A549 (cell line): ENCODE measurements at regions not wholly inside any gene's neighbourhood (a gene's known extent, or its start where the extent isn't known, plus 50 kb on each side); places are given as distances from the start of the nearest gene placed in this dataset.

Experiments
- ATAC-seq, 2 experiments: fragments of 200-7000 bp in 1 of 2; fragments of >200 bp in 1 of 2; cut with Nextera tagmentation in 1 of 2; cut with Tn5 transposase in 1 of 2; 3 replicates each; pipeline versions ENCODE4 v1.8.0 to v1.9.1; 2018 to 2020; ENCODE audit warnings: mild to moderate bottlenecking in 1 of 2, moderate library complexity in 1 of 2
- CTCF ChIA-PET: fragments of 300-600 bp; sonication (Branson Sonifier 250); formaldehyde crosslinking; extraction: SDS; loops from one replicate; lab custom pipeline; 2021; ENCODE audit warnings: antibody characterized with exemption, inconsistent platforms; lab: Yijun Ruan, JAX
- POLR2A ChIA-PET: fragments of 350-600 bp; formaldehyde crosslinking; extraction: SDS; loops from one replicate; lab custom pipeline; 2021; ENCODE audit warnings: antibody characterized with exemption, inconsistent platforms; lab: Yijun Ruan, JAX
- DNase-seq, 2 experiments: peaks; one replicate each; pipeline versions ENCODE4 v3.0.0 to v3.0.0-alpha.2; 2011 to 2016; ENCODE audit warnings: low read depth in 1 of 2, low spot score in 1 of 2
- FAIRE-seq: peaks from 2 replicates; lab custom pipeline; 2011; peaks lifted over from hg19 to GRCh38; lab: Jason Lieb, UNC
- H3K27ac ChIP-seq, 2 experiments: fragments of >200 bp; sonication (Bioruptor Twin); formaldehyde crosslinking; 3 replicates each; pipeline ENCODE4 v1.5.1; 2016 to 2017
- H3K4me1 ChIP-seq: fragments of >200 bp; sonication (Bioruptor Twin); formaldehyde crosslinking; 3 replicates; pipeline ENCODE4 v1.6.1; 2016
- H3K4me2 ChIP-seq: fragments of >200 bp; sonication (Bioruptor Twin); formaldehyde crosslinking; 3 replicates; pipeline ENCODE4 v1.6.1; 2016
- H3K4me3 ChIP-seq: fragments of >200 bp; sonication (Bioruptor Twin); formaldehyde crosslinking; 3 replicates; pipeline ENCODE4 v1.5.1; 2016
- H3K9me3 ChIP-seq: fragments of >200 bp; sonication (Bioruptor Twin); formaldehyde crosslinking; 3 replicates; pipeline ENCODE4 v1.6.1; 2016
- BHLHE40 ChIP-seq: IDR thresholded peaks from 2 replicates; pipeline ENCODE4 v1.6.1; 2012; ENCODE audit warnings: low read depth, low read length, inconsistent platforms
- CBX2 ChIP-seq: fragments of 200-600 bp; sonication (generic); IDR thresholded peaks from 2 replicates; pipeline ENCODE4 v1.6.1; 2016; ENCODE audit warnings: low read depth, mild to moderate bottlenecking, borderline replicate concordance
- CBX8 ChIP-seq: fragments of 200-600 bp; sonication (generic); IDR thresholded peaks from 2 replicates; pipeline ENCODE4 v1.6.1; 2016
- CEBPB ChIP-seq, 2 experiments: fragments of >200 bp in 1 of 2; sonication (Bioruptor Twin) in 1 of 2; formaldehyde crosslinking in 1 of 2; IDR thresholded peaks; 2 replicates each; pipeline ENCODE4 v1.6.1; 2012 to 2016
- EHF ChIP-seq: fragments of 250-450 bp; sonication (Bioruptor Pico); IDR thresholded peaks from 2 replicates; pipeline ENCODE4 v1.5.0; 2020; ENCODE audit warnings: mild to moderate bottlenecking
- GATA3 ChIP-seq: IDR thresholded peaks from 2 replicates; pipeline ENCODE4 v1.6.1; 2012; ENCODE audit warnings: borderline replicate concordance
- HDAC2 ChIP-seq: fragments of 200-600 bp; sonication (generic); IDR thresholded peaks from 2 replicates; pipeline ENCODE4 v1.6.1; 2016
- HEYL ChIP-seq: fragments of 250-450 bp; sonication (Bioruptor Pico); IDR thresholded peaks from 2 replicates; pipeline ENCODE4 v1.8.0; 2021; ENCODE audit warnings: mild to moderate bottlenecking, moderate library complexity
- HOXA7 ChIP-seq: fragments of 250-450 bp; sonication (Bioruptor Pico); IDR thresholded peaks from 2 replicates; pipeline ENCODE4 v1.5.0; 2020; ENCODE audit warnings: mild to moderate bottlenecking, moderate library complexity
- HOXB5 ChIP-seq: fragments of 250-450 bp; sonication (Bioruptor Pico); IDR thresholded peaks from 2 replicates; pipeline ENCODE4 v1.5.0; 2020; ENCODE audit warnings: mild to moderate bottlenecking, moderate library complexity
- JUNB ChIP-seq: fragments of >200 bp; sonication (Bioruptor Twin); formaldehyde crosslinking; IDR thresholded peaks from 2 replicates; pipeline ENCODE4 v1.6.1; 2016
- KDM5A ChIP-seq: fragments of 200-600 bp; sonication (generic); IDR thresholded peaks from 2 replicates; pipeline ENCODE4 v1.6.1; 2016; ENCODE audit warnings: antibody characterized with exemption, mild to moderate bottlenecking
- MAFK ChIP-seq: fragments of 450-650 bp; IDR thresholded peaks from 2 replicates; pipeline ENCODE4 v1.6.1; 2014; ENCODE audit not compliant: partially characterized antibody
- MYC ChIP-seq: IDR thresholded peaks from 2 replicates; pipeline ENCODE4 v1.6.1; 2012; ENCODE audit warnings: mild to moderate bottlenecking, inconsistent platforms, low read length, improper control_type of control experiment, borderline replicate concordance
- NFE2L2 ChIP-seq: fragments of 150-350 bp; conservative IDR thresholded peaks from 2 replicates; pipeline ENCODE4 v1.6.1; 2014; ENCODE audit warnings: low read length
- PHF8 ChIP-seq: fragments of 200-600 bp; sonication (generic); IDR thresholded peaks from 2 replicates; pipeline ENCODE4 v1.6.1; 2016; ENCODE audit warnings: low read depth, mild to moderate bottlenecking, antibody characterized with exemption, moderate library complexity, borderline replicate concordance
- RARB ChIP-seq: fragments of 250-450 bp; sonication (Bioruptor Pico); IDR thresholded peaks from 2 replicates; pipeline ENCODE4 v1.8.0; 2021; ENCODE audit warnings: mild to moderate bottlenecking, moderate library complexity
- RCOR1 ChIP-seq: fragments of 150-350 bp; IDR thresholded peaks from 2 replicates; pipeline ENCODE4 v1.6.1; 2014; ENCODE audit warnings: antibody characterized with exemption, low read length, low read depth
- RFX5 ChIP-seq: fragments of 450-650 bp; IDR thresholded peaks from 2 replicates; pipeline ENCODE4 v1.7.1; 2014; ENCODE audit warnings: antibody characterized with exemption, mild to moderate bottlenecking, moderate library complexity
- SREBF2 ChIP-seq: fragments of 450-650 bp; IDR thresholded peaks from 2 replicates; pipeline ENCODE4 v1.6.1; 2014; ENCODE audit warnings: mild to moderate bottlenecking, moderate library complexity
- TP53 ChIP-seq: fragments of 250-450 bp; sonication (Bioruptor Pico); IDR thresholded peaks from 2 replicates; pipeline ENCODE4 v1.5.0; 2021; ENCODE audit warnings: mild to moderate bottlenecking, moderate library complexity
- ZFP36 ChIP-seq: fragments of 450-650 bp; IDR thresholded peaks from 2 replicates; pipeline ENCODE4 v1.6.1; 2014; ENCODE audit warnings: borderline replicate concordance; ENCODE audit not compliant: partially characterized antibody
- ZSCAN20 ChIP-seq: fragments of 250-450 bp; sonication (Bioruptor Pico); IDR thresholded peaks from 2 replicates; pipeline ENCODE4 v1.8.0; 2022; ENCODE audit warnings: mild to moderate bottlenecking, moderate library complexity
- WGBS: methylation state at CpG from one replicate; pipeline ENCODE4 v1.1.6; 2017; ENCODE audit errors: missing lambda C conversion rate; 5-methylcytosine and 5-hydroxymethylcytosine counted together
- TF ChIP-seq, protein P1 (sequence below): IDR thresholded peaks from 2 replicates; pipeline ENCODE4 v1.6.1; 2012
- TF ChIP-seq, protein P2 (sequence below): fragments of >200 bp; sonication (Bioruptor Twin); formaldehyde crosslinking; IDR thresholded peaks from 3 replicates; pipeline ENCODE4 v1.6.1; 2016

DNA sequence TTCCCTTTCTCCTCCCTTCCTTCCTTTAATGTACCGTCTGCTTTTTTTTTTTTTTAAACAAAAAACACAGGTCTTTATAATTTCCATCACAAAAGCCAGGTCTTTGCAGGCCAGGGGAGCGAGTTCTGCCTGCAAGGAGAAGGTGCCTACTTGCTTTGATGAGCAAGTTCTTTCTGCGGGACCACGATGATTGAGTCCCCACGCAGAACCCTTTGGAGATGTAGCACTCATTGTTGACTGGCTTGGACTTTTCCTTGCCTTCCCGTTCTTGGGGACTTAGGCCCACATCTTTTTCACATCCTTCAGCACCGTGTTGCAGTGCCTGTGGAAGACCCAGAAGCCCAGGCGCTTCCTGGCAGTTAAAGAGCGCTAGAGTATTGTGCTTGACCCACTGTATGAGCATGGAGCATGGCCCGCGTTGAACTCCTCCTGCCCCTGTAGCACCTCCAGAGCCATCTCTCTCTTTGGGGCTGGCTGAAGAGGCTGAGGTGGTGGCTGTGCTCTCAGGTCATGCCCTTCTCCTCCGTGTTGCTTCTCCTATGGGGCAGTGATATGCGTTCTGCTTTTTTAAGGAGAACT is 177.6 kb downstream of the EXOC5 start:
- H3K9me3 ChIP-seq, result no peaks in the 10 kb centered on the region
- no peak overlapping the region for H3K4me3 ChIP-seq
- POLR2A ChIA-PET, result no interaction called here
- DNase-seq (no peak), FAIRE-seq (no peak), ATAC-seq (no peak)
- no peak for TF ChIP-seq PHF8
- TF ChIP-seq HEYL (CRISPR knock-in tag), result no peak
- TF ChIP-seq HOXA7 (CRISPR knock-in tag), result no peak
- no peak for TF ChIP-seq KDM5A
- WGBS, result 43% methylated on average over 13 of the region's 13 CpGs
- H3K4me1 ChIP-seq, result no peaks in the 10 kb centered on the region
- H3K27ac ChIP-seq, result no peak overlapping the region
- H3K4me2 ChIP-seq, result no peak overlapping the region
- CTCF ChIA-PET, result no interaction called here

DNA sequence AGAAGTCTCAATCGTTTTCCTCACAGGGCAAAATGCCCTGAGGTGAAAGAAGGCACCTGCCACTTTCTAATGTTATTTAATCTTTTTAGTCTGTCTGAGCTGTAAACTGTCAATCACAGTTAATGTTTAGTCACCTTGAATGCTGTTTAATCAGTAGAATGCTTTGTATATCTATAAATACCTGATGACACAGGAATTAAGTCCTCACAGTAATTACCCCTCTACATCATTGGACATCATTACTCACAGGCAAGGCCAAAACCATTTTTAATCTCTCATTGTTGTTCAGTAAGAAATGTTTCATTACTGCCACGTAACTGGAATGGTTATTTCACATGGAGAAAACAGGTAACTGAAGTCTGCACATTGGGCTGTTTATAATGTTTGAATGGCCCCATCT is 178.8 kb downstream of the EXOC5 start:
- TF ChIP-seq CBX2 (no peak), EHF (CRISPR knock-in tag) (no peak), HDAC2 (no peak), MAFK (no peak), RFX5 (no peak), ZFP36 (no peak), RARB (CRISPR knock-in tag) (no peak)
- TF ChIP-seq, protein P1, sequence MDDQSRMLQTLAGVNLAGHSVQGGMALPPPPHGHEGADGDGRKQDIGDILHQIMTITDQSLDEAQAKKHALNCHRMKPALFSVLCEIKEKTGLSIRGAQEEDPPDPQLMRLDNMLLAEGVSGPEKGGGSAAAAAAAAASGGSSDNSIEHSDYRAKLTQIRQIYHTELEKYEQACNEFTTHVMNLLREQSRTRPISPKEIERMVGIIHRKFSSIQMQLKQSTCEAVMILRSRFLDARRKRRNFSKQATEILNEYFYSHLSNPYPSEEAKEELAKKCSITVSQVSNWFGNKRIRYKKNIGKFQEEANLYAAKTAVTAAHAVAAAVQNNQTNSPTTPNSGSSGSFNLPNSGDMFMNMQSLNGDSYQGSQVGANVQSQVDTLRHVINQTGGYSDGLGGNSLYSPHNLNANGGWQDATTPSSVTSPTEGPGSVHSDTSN, result no peak
- 3% methylated on average over 2 of the region's 2 CpGs for WGBS
- ChIA-PET CTCF (no interaction called here), POLR2A (no interaction called here)
- Histone ChIP-seq H3K4me1 (no peaks in the 10 kb centered on the region), H3K27ac (no peak overlapping the region), H3K4me2 (no peak overlapping the region), H3K9me3 (no peaks in the 10 kb centered on the region), H3K4me3 (no peak overlapping the region)
- FAIRE-seq, result no peak
- ATAC-seq, result no peak
- no peak for DNase-seq

DNA sequence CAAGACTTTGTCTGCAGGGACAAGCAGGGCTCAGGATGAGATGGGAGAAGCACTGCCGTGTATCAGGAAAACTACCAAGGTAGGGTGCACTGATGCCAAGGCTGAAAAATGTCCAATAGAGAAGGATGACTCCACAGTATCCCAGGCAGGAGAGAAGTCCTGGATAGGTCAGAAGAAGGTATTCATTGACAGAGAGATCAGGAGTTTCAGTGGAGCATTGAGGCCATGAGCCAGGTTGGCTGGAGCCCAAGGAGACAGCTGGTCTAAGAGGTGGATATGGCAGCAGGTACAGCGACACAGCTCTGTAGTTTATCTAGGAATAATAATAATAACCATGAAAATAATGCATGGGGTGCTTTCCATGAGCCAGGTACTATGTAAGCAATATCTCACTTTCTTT is 180.9 kb downstream of the EXOC5 start:
- DNase-seq (no peak), FAIRE-seq (no peak), ATAC-seq (no peak)
- no peak overlapping the region for H3K4me2 ChIP-seq
- ChIA-PET POLR2A (no interaction called here), CTCF (no interaction called here)
- no peaks in the 10 kb centered on the region for H3K9me3 ChIP-seq
- H3K4me1 ChIP-seq, result no peaks in the 10 kb centered on the region
- 2% methylated on average over 2 of the region's 2 CpGs for WGBS
- no peak for TF ChIP-seq SREBF2
- TF ChIP-seq CBX8, result no peak
- TF ChIP-seq JUNB, result no peak
- TF ChIP-seq ZSCAN20, result no peak
- no peak for TF ChIP-seq NFE2L2
- TF ChIP-seq RCOR1, result no peak
- no peak for TF ChIP-seq HOXB5 (CRISPR knock-in tag)
- no peak for TF ChIP-seq CEBPB (IDR thresholded peaks at IDR 0.05)
- TF ChIP-seq EHF (CRISPR knock-in tag), result no peak
- TF ChIP-seq, protein P2, sequence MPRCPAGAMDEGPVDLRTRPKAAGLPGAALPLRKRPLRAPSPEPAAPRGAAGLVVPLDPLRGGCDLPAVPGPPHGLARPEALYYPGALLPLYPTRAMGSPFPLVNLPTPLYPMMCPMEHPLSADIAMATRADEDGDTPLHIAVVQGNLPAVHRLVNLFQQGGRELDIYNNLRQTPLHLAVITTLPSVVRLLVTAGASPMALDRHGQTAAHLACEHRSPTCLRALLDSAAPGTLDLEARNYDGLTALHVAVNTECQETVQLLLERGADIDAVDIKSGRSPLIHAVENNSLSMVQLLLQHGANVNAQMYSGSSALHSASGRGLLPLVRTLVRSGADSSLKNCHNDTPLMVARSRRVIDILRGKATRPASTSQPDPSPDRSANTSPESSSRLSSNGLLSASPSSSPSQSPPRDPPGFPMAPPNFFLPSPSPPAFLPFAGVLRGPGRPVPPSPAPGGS, result no peak
- TF ChIP-seq BHLHE40, result no peak
- TF ChIP-seq TP53 (CRISPR knock-in tag), result no peak
- TF ChIP-seq GATA3, result no peak
- TF ChIP-seq MYC, result no peak
- TF ChIP-seq CBX2, result no peak
- no peak overlapping the region for H3K27ac ChIP-seq
- H3K4me3 ChIP-seq, result no peak overlapping the region
